Omental fat pad (tissue), 3 donors: ENCODE measurements at regions not wholly inside any gene's neighbourhood (a gene's known extent, or its start where the extent isn't known, plus 50 kb on each side); places are given as distances from the start of the nearest gene placed in this dataset.
A peak's percentile ranks its signal among the peaks of the same experiment; 100 is the strongest.

Experiments used
- ATAC-seq: fragments of 150-250 bp; one replicate; pipeline ENCODE4 v1.9.1; 2016; ENCODE audit warnings: mild to moderate bottlenecking, moderate library complexity; ENCODE audit not compliant: low FRiP score
- DNase-seq: peaks from one replicate; pipeline ENCODE4 v3.0.0-alpha.2; 2019; ENCODE audit warnings: low spot score
- CTCF ChIP-seq, 3 donors: fragments of 450-650 bp; IDR thresholded peaks; one replicate each; pipeline ENCODE4 v1.5.1; 2016 to 2017; ENCODE audit warnings: antibody characterized with exemption in 3 of 3, mild to moderate bottlenecking in 3 of 3, moderate library complexity in 2 of 3

- TF ChIP-seq CTCF (IDR thresholded peaks at IDR 0.05) = no peak
- ATAC-seq (no peak), DNase-seq (no peak)
These were observed 260.5 kb downstream of the CCDC85A start for GRCh38 chr2:56444339-56444738.

DNA sequence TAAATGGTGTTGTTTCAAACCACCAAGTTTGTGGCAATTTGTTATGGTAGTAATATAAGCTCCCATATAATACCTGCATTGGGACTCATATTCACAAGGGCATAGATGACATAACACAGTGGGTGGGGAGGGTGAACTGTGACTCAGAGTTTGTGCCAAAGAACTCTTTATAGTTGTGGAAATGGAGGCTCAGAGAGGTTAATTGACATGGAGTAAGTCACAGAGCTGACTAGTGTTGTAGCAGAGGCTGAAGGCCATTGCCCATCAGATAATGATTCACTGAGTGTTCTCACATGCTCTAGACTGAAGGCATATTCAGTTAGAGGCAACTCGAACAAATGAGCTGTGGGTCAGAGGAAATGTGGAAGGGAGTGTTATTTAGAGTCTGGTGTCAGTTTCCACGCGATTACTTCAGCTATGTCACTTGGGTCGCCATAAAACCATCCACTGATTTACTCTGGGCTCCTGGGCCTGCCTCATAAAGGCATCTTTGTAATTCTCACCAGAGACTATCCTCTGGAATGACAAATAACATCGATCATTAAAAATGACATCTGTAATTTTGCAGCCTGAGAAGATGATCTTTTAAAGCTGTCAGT is 264.7 kb downstream of the CCDC85A start:
- ATAC-seq (peak; percentile 64), DNase-seq (no peak)
- TF ChIP-seq CTCF (IDR thresholded peaks at IDR 0.05) = no peak

DNA sequence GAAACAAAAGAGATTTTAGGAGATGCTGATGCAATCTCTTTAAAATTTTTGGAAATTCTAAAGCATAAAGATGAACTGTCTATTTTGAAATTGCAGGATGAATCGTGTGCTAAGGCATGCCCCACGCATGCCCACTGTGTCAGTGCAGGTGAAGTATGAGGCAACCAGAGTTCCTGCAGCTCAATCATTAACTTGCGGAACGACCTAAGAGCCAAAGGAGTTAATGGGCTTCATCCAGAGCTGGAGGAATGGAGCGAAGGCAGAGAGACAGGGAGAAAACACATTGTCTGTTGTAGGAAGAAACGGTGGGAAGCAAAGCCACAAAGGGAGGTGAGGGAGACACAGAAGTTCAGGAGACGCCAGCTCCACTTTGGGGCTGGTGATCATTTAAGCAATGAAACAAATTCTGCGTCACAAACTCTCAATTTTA is 265.2 kb downstream of the CCDC85A start:
- ATAC-seq = peak; percentile 90
- no peak for TF ChIP-seq CTCF (IDR thresholded peaks at IDR 0.05)
- no peak for DNase-seq

DNA sequence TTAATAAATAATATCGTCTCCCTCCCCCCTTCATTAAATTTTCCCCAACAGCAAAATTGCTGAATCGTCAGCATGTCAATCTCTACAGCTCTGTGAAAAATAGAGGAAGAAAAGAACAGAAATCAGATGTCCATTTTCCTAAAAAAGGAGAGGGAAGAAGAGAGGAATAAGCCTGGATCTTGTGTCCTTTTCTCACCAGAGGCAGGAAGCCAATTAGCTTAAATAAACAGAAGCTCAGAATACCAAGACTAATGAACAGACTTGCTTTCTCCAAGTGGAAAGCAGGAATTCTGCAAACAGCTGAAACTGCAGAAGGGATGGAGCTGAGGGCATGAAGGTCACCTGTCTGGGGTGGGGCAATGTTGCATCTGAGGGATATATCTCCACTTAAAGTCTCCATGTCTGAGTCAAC is 265.7 kb downstream of the CCDC85A start:
- ATAC-seq (no peak), DNase-seq (no peak)
- TF ChIP-seq CTCF (IDR thresholded peaks at IDR 0.05) = no peak

GRCh38 chr2:56450047-56450446 is 266.3 kb downstream of the CCDC85A start:
- ATAC-seq = no peak

DNA sequence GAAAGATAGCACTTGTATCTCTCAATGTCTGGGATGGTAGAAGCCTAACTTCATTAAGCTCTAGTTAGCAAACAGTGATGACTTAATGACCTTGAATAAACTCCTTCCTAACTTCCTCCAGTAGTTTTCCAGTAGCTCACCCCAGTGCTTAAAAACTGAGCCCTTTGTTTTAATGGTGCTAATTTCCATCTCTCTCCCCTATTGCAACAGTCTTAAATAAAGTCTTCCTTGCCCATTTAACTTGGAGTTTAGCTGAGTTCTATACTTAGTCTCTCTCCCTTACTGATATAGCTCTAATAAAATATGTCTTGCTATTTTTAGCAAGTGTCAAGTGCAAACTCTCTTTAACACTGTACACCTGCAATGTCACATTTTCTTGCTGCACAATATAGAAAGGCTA is 267.0 kb downstream of the CCDC85A start:
- DNase-seq (no peak), ATAC-seq (no peak)
- no peak for TF ChIP-seq CTCF (IDR thresholded peaks at IDR 0.05)

More at GRCh38 chr2:56450047-56450446, 266.3 kb downstream of the CCDC85A start:
- no peak for DNase-seq
- TF ChIP-seq CTCF (IDR thresholded peaks at IDR 0.05) = no peak

GRCh38 chr2:56455642-56456041 is 271.9 kb downstream of the CCDC85A start:
- DNase-seq (no peak), ATAC-seq (no peak)
- TF ChIP-seq CTCF (IDR thresholded peaks at IDR 0.05) = no peak
